Fibroblast of lung (primary cell): ENCODE measurements at regions not wholly inside any gene's neighbourhood (a gene's known extent, or its start where the extent isn't known, plus 50 kb on each side); places are given as distances from the start of the nearest gene placed in this dataset.

Experiments
- DNase-seq, 2 donors: peaks; one replicate each; pipeline versions ENCODE4 v3.0.0 to v3.0.0-alpha.2; 2010; ENCODE audit warnings: low read depth in 2 of 2
- H2AFZ ChIP-seq: 2 replicates; pipeline ENCODE4 v1.5.1; 2012; ENCODE audit warnings: low read length, control low read depth, inconsistent platforms
- H3K27ac ChIP-seq: 2 replicates; pipeline ENCODE4 v1.5.1; 2011; ENCODE audit warnings: low read length, control low read depth; ENCODE audit not compliant: insufficient read depth
- H3K27me3 ChIP-seq: 2 replicates; pipeline ENCODE4 v1.5.1; 2011; ENCODE audit warnings: mild to moderate bottlenecking, low read length; ENCODE audit not compliant: control insufficient read depth, insufficient read depth
- H3K36me3 ChIP-seq: 2 replicates; pipeline ENCODE4 v1.5.1; 2011; ENCODE audit warnings: low read length; ENCODE audit not compliant: control insufficient read depth, insufficient read depth
- H3K4me1 ChIP-seq: 2 replicates; pipeline ENCODE4 v1.5.1; 2011; ENCODE audit warnings: low read length; ENCODE audit not compliant: control insufficient read depth, insufficient read depth; ENCODE audit errors: extremely low read depth
- H3K4me2 ChIP-seq: 2 replicates; pipeline ENCODE4 v1.5.1; 2011; ENCODE audit warnings: low read length, control low read depth; ENCODE audit not compliant: insufficient read depth; ENCODE audit errors: extremely low read depth
- H3K4me3 ChIP-seq, 4 experiments: fragments of 200-600 bp in 1 of 4; sonication (generic) in 1 of 4; replicated peaks in 1 of 4; 2 replicates each; pipeline ENCODE4 v1.5.1; 2011 to 2016; ENCODE audit warnings: low read length in 4 of 4, low read depth in 3 of 4, mild to moderate bottlenecking in 3 of 4, control low read depth in 2 of 4, inconsistent platforms in 1 of 4, mixed read lengths in 1 of 4; ENCODE audit not compliant: insufficient read depth in 1 of 4; ENCODE audit errors: control extremely low read depth in 1 of 4
- H3K79me2 ChIP-seq: 2 replicates; pipeline ENCODE4 v1.5.1; 2012; ENCODE audit warnings: mild to moderate bottlenecking, low read length, inconsistent platforms; ENCODE audit not compliant: control insufficient read depth, insufficient read depth
- H3K9ac ChIP-seq: 2 replicates; pipeline ENCODE4 v1.5.1; 2011; ENCODE audit warnings: mild to moderate bottlenecking, low read length, control low read depth; ENCODE audit not compliant: insufficient read depth
- H3K9me3 ChIP-seq: 2 replicates; pipeline ENCODE4 v1.5.1; 2012; ENCODE audit warnings: low read depth, low read length; ENCODE audit not compliant: control insufficient read depth, insufficient read depth
- H4K20me1 ChIP-seq: 2 replicates; pipeline ENCODE4 v1.5.1; 2011; ENCODE audit warnings: low read length; ENCODE audit not compliant: control insufficient read depth, insufficient read depth; ENCODE audit errors: extremely low read depth
- CTCF ChIP-seq, 2 donors: IDR thresholded peaks in 1 of 2; conservative IDR thresholded peaks in 1 of 2; 1 replicate in 1 of 2; 2 replicates in 1 of 2; pipeline ENCODE4 v1.5.1; 2011 to 2012; ENCODE audit warnings: low read length in 2 of 2, control low read depth in 1 of 2, inconsistent platforms in 1 of 2, low read depth in 1 of 2, mild to moderate bottlenecking in 1 of 2
- EZH2 ChIP-seq: IDR thresholded peaks from 2 replicates; pipeline ENCODE4 v1.5.1; 2012; ENCODE audit warnings: low read length, control low read depth, mild to moderate bottlenecking; ENCODE audit errors: missing control alignments

- TF ChIP-seq EZH2 (no peak), CTCF (conservative IDR thresholded peaks at IDR 0.05 in 1 of 2, IDR thresholded peaks at IDR 0.05 in 1 of 2; ENCODE audit: low read depth in 1 of 2, low read length in 2 of 2) (no peak)
- Histone ChIP-seq H3K36me3 (no peaks in the 10 kb centered on the region), H3K4me3 (no peak overlapping the region), H4K20me1 (no peaks in the 10 kb centered on the region), H2AFZ (no peak overlapping the region), H3K27ac (no peak overlapping the region), H3K9ac (no peak overlapping the region), H3K4me1 (no peaks in the 10 kb centered on the region), H3K27me3 (no peaks in the 10 kb centered on the region), H3K79me2 (no peaks in the 10 kb centered on the region), H3K4me2 (no peak overlapping the region), H3K9me3 (no peaks in the 10 kb centered on the region)
- DNase-seq, result no peak
These were observed 76.6 kb upstream of the DOK5 start for GRCh38 chr20:54398814-54399213.

DNA sequence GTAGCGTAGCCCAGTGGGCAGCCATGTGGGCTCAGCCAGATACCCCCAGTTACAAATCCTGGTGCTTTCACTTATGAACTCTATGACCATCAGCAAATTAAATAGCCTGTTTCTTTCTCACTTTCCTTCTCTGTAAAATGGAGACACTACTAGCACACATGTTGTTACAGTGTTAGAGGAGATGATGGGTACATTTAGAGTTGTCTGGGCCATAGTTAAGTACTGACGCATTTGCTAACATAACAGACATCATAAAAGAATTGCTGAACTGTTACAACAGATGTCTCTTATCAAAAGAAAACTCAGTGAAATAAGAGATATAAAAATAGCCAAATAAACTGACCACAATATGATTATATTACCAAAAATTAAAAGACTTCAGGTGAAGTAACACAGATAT, 69.9 kb upstream of the DOK5 start:
- Histone ChIP-seq H3K27ac (no peak overlapping the region), H3K9me3 (no peaks in the 10 kb centered on the region), H3K4me2 (no peak overlapping the region), H4K20me1 (no peaks in the 10 kb centered on the region), H3K4me3 (no peak overlapping the region), H3K79me2 (no peaks in the 10 kb centered on the region), H3K27me3 (no peaks in the 10 kb centered on the region), H3K36me3 (no peaks in the 10 kb centered on the region), H3K9ac (no peak overlapping the region), H3K4me1 (no peaks in the 10 kb centered on the region), H2AFZ (no peak overlapping the region)
- TF ChIP-seq EZH2 (no peak), CTCF (conservative IDR thresholded peaks at IDR 0.05 in 1 of 2, IDR thresholded peaks at IDR 0.05 in 1 of 2; ENCODE audit: low read depth in 1 of 2, low read length in 2 of 2) (no peak)
- DNase-seq, result peak in 1 of 2 donors; percentile 66

GRCh38 chr20:54407459-54407858, 67.9 kb upstream of the DOK5 start:
- DNase-seq, result no peak
- no peaks in the 10 kb centered on the region for H4K20me1 ChIP-seq
- no peak overlapping the region for H3K4me2 ChIP-seq
- no peaks in the 10 kb centered on the region for H3K27me3 ChIP-seq
- H3K9me3 ChIP-seq, result no peaks in the 10 kb centered on the region
- H2AFZ ChIP-seq, result no peak overlapping the region
- H3K79me2 ChIP-seq, result no peaks in the 10 kb centered on the region
- no peak overlapping the region for H3K4me3 ChIP-seq
- no peaks in the 10 kb centered on the region for H3K4me1 ChIP-seq
- H3K9ac ChIP-seq, result no peak overlapping the region
- no peak overlapping the region for H3K27ac ChIP-seq
- TF ChIP-seq CTCF (conservative IDR thresholded peaks at IDR 0.05 in 1 of 2, IDR thresholded peaks at IDR 0.05 in 1 of 2; ENCODE audit: low read depth in 1 of 2, low read length in 2 of 2), result no peak
- no peak for TF ChIP-seq EZH2
- no peaks in the 10 kb centered on the region for H3K36me3 ChIP-seq
